GM12801 (cell line): ENCODE measurements at regions not wholly inside any gene's neighbourhood (a gene's known extent, or its start where the extent isn't known, plus 50 kb on each side); places are given as distances from the start of the nearest gene placed in this dataset.

ENCODE experiments used
- CTCF ChIP-seq: IDR thresholded peaks from one replicate; pipeline ENCODE4 v1.5.1; 2011; ENCODE audit warnings: control low read depth; ENCODE audit not compliant: insufficient read length; ENCODE audit errors: extremely low read depth

DNA sequence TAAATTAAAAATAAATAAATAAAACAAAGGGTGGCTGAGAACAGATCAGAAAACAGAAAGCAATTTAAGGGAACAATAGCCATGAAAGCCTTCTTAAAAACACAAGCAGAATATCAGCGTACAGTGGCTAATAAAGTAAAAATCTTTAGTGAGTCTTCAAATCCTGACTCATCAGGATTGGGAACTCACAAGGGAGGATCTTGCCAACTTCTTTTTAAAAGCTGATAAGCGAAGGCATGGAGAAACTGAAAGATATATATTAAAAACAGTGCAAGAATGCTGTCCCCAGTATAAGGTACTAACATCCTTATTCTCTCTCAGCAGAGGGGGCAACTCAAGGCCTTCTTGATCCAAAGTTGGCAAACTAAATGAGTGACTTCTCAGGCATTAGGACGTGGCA lies 180.1 kb downstream of the DHX15 start:
- TF ChIP-seq CTCF, result no peak

DNA sequence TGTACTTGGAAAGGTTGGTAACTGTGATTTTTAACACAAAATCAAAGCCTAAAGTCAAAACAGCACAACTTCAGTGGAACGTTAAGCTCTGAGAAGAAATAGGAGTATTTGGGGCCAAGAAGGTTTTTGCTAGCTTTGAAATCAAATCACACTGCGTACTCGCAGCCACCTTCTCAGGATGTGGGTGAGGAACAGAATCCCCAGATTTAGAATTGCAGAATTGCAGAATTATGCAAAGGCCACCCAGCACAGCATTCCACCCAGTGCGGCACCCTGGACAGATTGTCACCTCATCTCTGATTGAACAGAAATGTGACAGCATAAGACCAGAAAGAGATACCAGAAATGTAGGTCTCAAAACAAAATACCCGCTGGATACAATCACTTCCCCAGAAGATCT lies 181.1 kb downstream of the DHX15 start:
- no peak for TF ChIP-seq CTCF

- TF ChIP-seq CTCF, result no peak
Observed at GRCh38 chr4:24400537-24400936, 183.8 kb downstream of the DHX15 start.

DNA sequence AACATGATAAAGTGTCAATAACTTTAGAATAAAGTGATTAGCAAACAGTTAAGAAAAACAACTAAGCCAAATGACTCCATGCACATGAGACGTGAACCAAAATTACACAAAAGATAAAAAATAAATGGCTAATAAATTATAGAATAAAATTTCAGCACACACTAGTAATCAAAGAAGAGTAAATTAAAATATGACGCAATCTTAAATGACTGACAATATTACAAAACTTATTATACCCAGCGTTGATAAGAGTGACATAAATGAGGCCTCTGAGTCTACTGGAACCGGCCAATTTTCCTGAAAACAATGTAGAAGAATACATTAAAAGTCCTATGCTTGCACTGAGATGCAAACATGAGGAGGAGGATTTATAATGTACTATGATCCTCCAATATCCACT lies 187.4 kb downstream of the DHX15 start:
- TF ChIP-seq CTCF, result no peak

GRCh38 chr4:24395937-24396336 lies 188.4 kb downstream of the DHX15 start:
- TF ChIP-seq CTCF, result no peak

DNA sequence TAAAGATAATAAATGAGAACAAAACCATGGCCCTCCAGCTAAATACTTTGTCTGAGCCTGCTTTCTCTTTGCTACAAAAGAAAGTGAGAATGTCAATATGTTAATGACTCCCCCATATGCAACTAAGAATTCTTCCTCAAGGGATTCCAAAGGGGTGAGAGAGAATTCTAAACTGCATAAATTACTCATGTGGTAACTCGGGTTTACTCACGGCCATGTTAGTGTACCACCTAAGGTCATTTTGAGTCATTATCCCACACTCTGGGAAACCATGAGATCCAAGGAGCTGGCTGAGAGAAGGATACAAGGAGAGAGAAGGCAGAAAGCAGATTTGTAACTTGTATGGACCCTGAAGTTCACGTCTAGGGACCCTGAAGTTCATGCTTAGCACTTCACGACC lies 190.3 kb downstream of the DHX15 start:
- TF ChIP-seq CTCF, result no peak

GRCh38 chr4:24392613-24393012 lies 191.7 kb downstream of the DHX15 start:
- no peak for TF ChIP-seq CTCF

DNA sequence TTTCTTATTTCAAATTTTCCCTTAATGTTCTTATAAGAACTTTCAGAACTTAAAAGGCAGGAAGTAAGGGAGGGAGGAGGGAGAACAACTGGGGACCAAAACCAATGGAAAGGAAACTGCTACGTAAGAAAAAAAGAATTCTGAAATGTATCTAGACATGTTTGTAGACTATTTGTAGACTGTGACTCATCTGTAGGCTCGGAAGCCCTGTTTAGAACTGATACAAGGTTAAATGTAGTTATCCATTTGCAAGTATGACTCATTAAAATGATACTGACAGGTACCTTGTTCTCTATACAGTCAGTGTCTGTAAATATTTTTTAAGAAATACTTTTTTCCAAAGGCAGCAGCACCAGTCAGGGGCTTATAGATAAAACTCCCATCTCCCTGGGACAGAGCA lies 202.0 kb downstream of the DHX15 start:
- no peak for TF ChIP-seq CTCF
